ENCODE measurements at regions not wholly inside any gene's neighbourhood (a gene's known extent, or its start where the extent isn't known, plus 50 kb on each side); places are given as distances from the start of the nearest gene placed in this dataset.
A peak's percentile ranks its signal among the peaks of the same experiment; 100 is the strongest.

- DNase-seq, result no peak
Observed at GRCh38 chr10:63708421-63708820, 187.2 kb downstream of the REEP3 start.

- no peak for DNase-seq
Observed at GRCh38 chr10:63710703-63711102, 189.5 kb downstream of the REEP3 start.

DNA sequence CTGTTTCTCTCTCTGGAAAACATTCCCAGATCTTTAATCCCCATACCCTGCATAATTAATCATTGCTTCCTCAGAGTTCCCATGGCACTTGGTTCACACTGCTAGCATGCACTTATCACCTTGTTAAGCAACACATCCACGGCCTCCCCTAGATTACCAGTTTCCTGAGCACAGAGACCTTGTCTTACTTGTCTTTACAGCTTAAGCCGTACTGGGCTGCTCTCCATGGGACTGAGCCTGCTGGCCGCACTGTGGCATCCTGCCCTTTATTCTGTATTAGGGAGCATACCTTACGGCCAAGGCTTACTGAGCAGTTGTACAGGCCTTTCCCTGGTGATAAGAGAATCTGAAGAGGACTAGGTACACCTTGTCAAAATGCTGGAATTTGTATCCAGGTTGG, 190.2 kb downstream of the REEP3 start:
- peak in 2 of 3 donors; percentile 23 to 56 for DNase-seq

DNA sequence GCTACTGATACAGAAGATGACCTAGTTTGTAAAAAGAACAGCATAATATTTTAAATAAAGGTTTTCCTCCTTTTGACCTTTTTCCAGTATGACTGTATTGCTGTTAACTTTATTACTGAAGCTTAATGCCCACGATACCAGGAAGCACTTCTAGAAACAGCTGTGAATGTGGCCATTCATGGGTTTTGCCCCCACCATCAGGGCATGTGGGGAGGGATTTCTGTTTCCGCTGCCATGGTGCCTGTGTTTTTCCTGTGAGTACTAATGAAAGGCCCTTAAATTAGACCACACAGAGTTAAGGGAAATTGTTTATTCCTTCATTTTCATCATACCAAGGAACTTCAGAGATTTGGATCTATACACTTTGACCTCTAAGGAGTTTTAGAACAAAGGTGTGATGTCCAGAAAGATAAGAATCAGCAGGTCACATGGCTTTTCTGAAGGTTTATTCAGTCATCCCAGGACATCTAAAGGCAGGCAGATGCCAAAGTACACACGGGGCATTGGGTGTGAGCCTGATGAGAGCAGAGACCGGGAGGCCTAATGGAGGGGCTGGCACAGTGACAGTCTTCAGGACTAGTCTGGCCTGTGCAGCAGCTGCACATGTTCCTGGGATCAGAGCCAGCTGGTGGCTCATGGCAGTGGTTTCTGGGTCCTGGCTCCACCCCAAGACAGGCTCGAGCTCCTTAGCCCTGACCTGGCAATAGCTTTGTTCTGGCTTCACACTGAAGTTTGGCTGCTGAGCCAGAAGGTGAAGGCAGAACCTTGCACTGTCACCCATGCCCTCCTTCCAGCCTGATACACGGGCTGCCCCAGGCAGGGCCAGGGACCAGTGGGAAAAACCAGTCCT, 190.9 kb downstream of the REEP3 start:
- DNase-seq, result peak; percentile 83 to 92 (median 88)

DNA sequence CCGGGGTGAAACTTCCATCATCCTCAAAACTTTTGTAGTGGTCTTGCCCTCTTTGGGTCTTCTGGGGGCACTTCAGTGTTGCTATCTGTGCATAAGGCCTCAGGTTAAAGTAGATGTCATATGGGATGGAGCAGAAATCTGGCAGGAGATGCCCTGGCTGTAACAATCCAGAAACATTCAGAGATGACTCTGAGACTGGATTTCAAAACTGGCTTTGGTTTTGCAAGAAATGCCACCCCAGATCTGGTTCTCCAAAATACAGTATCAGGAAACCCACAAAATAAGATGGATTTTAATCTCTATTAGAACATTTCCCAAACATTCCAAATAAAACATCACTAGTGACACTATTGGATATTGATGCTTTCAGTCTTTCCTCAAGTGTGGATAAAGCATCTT, 191.5 kb downstream of the REEP3 start:
- DNase-seq, result no peak

DNA sequence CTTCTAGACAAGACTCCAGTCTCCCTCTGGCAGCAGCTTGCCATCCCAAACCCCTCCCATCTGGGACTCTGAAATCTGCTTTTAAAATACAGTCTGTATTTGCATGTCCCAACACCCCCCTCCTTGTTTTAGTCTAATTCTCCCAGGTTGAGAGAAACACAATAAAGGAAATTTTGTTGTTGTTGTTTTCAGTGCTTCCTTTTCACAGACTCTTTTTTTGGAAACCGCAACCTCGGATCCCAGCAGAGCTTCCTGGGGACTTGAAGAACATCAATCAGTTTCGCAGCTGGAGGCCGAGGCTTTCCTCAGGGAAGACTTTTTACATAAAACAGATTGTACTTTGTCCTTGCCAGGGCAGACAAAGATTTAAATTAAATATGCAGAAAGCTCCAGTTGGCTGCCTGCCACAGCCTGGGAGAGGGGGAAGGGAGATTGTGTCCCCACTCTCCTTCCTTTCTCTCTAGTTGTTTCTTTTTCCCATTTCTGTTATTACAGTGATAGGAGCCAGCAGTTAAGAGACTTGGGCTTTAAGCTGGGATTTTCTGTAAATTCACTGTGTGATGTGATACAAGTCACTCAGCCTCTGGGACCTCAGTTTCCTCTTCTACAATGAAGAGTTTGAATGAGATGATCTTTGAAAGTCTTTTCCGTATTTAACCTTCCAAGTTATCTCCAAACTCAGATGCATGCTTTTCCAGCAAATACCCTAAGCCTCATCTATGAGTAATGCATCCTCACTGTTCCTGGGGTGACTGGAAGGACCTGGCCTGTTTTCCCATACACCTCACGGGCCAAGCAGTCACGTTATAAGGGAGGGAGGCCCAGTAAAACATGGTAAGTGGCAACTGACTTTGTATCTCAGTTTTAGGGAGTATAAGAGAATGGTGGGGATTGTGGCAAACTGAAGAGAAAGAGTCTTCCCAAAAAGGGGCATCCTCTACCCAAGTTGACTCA, 192.3 kb downstream of the REEP3 start:
- DNase-seq, result peak; percentile 85 to 96 (median 90)

DNA sequence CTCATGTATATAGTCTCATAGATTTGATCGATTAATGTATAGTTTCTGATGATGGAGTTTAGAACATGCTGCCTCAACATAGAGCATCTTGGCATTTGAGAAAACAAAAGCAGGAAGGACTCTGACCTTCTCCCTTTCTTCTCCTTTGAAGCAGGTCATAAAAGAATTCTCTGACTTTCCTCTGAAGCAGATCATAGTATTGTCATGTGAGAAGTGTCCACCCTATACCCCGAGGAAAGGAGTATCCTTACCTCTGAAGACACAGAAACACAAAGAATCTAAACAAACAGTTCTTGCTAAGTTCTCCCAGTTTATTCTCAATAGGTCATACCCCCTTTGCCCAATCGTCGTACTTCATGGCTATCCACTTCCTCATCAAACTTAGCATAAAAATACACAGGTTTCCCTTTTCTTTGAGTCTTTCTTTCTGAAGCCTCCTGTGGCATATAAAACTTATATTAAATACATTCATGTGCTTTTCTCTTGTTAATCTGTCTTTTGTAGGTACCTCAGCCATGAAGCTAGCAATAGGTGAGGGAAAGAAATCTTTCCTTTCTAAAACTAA, 194.9 kb downstream of the REEP3 start:
- no peak for DNase-seq

GRCh38 chr10:63717027-63717715, 196.0 kb downstream of the REEP3 start:
- DNase-seq, result no peak

DNA sequence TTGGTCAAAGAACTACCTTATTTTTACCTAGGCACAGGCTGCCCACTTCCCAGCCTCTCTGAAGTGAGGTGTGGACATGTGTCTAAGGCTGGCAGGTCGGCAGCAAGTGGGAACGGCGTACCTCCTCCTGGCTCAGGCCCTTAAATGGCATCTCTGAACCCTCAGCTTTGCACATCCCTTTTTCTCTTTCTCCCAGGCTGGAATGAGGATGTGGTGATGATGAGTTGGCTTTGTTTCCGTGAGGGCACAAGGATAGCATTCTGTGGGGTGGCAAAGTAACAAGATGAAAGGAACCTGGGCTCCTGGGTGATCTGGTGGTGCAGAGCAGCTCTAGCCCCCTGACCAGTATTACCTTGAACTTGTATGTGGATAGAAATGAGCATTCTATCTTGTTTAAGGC, 196.8 kb downstream of the REEP3 start:
- DNase-seq, result no peak

GRCh38 chr10:63718421-63718820, 197.2 kb downstream of the REEP3 start:
- peak in 1 of 3 donors; percentile 57 for DNase-seq

- no peak for DNase-seq
Observed at GRCh38 chr10:63719226-63719856, 198.1 kb downstream of the REEP3 start.

DNA sequence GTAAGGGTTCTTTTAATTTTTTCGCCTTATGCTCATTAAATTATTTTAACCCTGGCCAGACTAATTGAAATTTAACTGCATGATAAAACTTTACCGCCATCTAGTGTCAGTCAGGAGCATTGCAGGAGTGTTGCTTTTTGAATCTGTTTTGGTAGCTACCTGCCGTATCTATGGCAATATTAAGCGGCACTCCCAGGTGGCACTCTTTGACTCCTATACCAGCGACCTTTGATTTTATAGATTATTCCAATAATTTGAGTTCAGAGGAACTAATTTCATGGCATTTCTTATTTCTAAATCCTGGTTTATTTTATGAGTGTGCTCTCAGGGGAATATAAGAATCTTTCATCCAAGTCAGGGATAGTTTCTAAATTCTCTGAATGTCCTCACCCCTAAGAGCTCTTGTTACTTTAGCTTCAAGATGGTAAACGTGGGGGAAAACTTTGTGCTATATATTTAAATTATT, 198.9 kb downstream of the REEP3 start:
- DNase-seq, result peak in 2 of 3 donors; percentile 48 to 70

DNA sequence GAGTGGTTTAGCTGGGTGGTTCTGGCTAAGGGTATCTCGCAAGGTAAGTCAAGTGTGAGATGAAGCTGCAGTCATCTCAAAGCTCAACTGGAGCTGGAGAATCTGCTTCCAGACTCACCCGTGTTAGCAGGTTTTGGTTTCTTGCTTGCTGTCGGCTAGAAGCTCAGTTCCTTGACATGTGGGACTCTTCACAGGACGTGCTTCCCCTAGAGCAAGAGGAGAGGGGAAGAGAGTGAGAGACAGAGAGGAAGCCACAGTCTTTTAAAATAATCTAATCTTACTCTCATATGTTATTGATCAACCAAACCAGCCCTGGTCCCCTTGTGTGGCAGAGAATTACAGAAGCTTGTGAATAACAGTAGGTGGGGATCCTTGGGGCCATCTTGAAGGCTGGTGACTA, 199.5 kb downstream of the REEP3 start:
- DNase-seq, result no peak

DNA sequence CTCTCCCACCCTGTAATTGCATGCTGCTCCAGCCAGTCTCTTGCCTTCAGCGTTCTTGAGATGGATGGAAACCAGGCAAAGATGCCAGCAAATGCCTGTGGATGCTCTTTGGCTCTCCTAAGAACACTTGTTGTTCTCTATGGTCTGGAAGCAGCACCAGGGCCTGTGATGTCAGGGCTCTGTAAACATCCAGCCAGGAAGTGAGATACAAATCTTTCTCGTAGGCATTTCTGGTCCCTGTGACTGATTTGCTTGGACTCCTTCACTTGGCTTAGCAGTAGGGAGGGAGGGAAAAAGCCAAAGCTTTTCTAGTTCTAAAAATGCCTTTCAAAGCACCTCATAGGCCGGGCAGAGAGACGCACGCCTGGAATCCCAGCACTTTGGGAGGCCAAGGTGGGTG, 201.3 kb downstream of the REEP3 start:
- DNase-seq, result peak in 2 of 3 donors; percentile 38 to 48

GRCh38 chr10:63723320-63723719, 202.1 kb downstream of the REEP3 start:
- DNase-seq, result no peak

GRCh38 chr10:63723741-63724140, 202.5 kb downstream of the REEP3 start:
- no peak for DNase-seq

DNA sequence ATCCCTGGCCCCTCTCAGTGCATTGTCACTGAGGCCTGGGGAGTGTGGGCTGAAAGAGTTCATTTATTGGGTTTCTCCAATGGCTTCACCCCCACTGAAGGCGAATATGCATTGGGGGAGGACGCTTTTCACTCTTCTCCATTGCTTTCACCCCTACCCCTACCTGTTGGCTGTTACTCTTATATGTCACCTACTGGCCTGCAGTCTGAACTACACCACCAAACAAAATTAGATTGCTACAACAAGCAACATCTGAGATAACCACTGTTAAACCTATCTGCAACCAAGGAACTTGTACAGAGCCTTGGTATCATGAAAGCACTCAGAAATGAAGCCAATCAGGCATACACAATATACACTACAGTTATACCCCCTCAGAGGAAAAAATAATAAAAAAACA, 203.7 kb downstream of the REEP3 start:
- no peak for DNase-seq

GRCh38 chr10:63726867-63727266, 205.7 kb downstream of the REEP3 start:
- DNase-seq, result no peak

- no peak for DNase-seq
Observed at GRCh38 chr10:63727636-63728035, 206.4 kb downstream of the REEP3 start.

- no peak for DNase-seq
Observed at GRCh38 chr10:63735305-63735704, 214.1 kb downstream of the REEP3 start.

GRCh38 chr10:63738410-63738809, 217.2 kb downstream of the REEP3 start:
- peak in 1 of 3 donors; percentile 59 for DNase-seq
